Endothelial cell of umbilical vein (primary cell): ENCODE measurements at regions not wholly inside any gene's neighbourhood (a gene's known extent, or its start where the extent isn't known, plus 50 kb on each side); places are given as distances from the start of the nearest gene placed in this dataset.

Experiments used
- BruUV-seq: library from RNA; stranded (reverse); fragments of 400-500 nt; replicated peaks from 2 replicates; lab custom pipeline; 2021; lab: Mats Ljungman, UMichigan
- CTCF ChIA-PET: fragments of 300-600, 350-600 bp; sonication (Branson Sonifier 250); formaldehyde crosslinking; loops from one replicate; lab custom pipeline; 2021; ENCODE audit warnings: antibody characterized with exemption, inconsistent platforms; lab: Charles Lee
- POLR2A ChIA-PET: fragments of 300-600, 350-600 bp; sonication (Branson Sonifier 250); formaldehyde crosslinking; loops from one replicate; lab custom pipeline; 2021; ENCODE audit warnings: antibody characterized with exemption, inconsistent platforms; lab: Charles Lee
- DNase-seq: peaks from one replicate; pipeline ENCODE4 v3.0.0-alpha.2; 2011; ENCODE audit warnings: low read depth, low spot score
- FAIRE-seq: peaks from 2 replicates; lab custom pipeline; 2011; peaks lifted over from hg19 to GRCh38; lab: Jason Lieb, UNC
- H2AFZ ChIP-seq: 2 replicates; pipeline ENCODE4 v1.6.0; 2012; ENCODE audit warnings: low read depth, low read length, control low read depth, inconsistent platforms
- H3K27ac ChIP-seq: 2 replicates; pipeline ENCODE4 v1.5.1; 2011; ENCODE audit warnings: low read depth, mild to moderate bottlenecking, control low read depth, low read length, moderate library complexity; ENCODE audit not compliant: insufficient read depth
- H3K27me3 ChIP-seq, 2 experiments: 2 replicates each; pipeline versions ENCODE4 v1.6.0 to v1.6.1; 2011; ENCODE audit warnings: low read length in 2 of 2, mixed read lengths in 1 of 2; ENCODE audit not compliant: control insufficient read depth in 2 of 2, insufficient read depth in 2 of 2
- H3K36me3 ChIP-seq, 2 experiments: 2 replicates in 1 of 2; 3 replicates in 1 of 2; pipeline ENCODE4 v1.5.1; 2011; ENCODE audit warnings: low read length in 2 of 2, mild to moderate bottlenecking in 1 of 2, moderate library complexity in 1 of 2; ENCODE audit not compliant: control insufficient read depth in 2 of 2, insufficient read depth in 2 of 2; ENCODE audit errors: extremely low read depth in 1 of 2
- H3K4me1 ChIP-seq: 3 replicates; pipeline ENCODE4 v1.5.1; 2011; ENCODE audit warnings: mild to moderate bottlenecking, low read length; ENCODE audit not compliant: control insufficient read depth, insufficient read depth; ENCODE audit errors: extremely low read depth
- H3K4me2 ChIP-seq: 2 replicates; pipeline ENCODE4 v1.6.1; 2011; ENCODE audit warnings: low read length, control low read depth, mixed read lengths; ENCODE audit not compliant: insufficient read depth
- H3K4me3 ChIP-seq, 3 experiments: fragments of 200-600 bp in 1 of 3; sonication (generic), shearing (Covaris generic) in 1 of 3; replicated peaks in 1 of 3; 2 replicates each; pipeline ENCODE4 v1.5.1; 2011 to 2016; ENCODE audit warnings: control low read depth in 3 of 3, low read length in 3 of 3, mild to moderate bottlenecking in 2 of 3, inconsistent platforms in 1 of 3, low read depth in 1 of 3, moderate library complexity in 1 of 3; ENCODE audit not compliant: insufficient read depth in 1 of 3
- H3K79me2 ChIP-seq: 2 replicates; pipeline ENCODE4 v1.6.0; 2012; ENCODE audit warnings: low read length, inconsistent platforms; ENCODE audit not compliant: control insufficient read depth, insufficient read depth
- H3K9ac ChIP-seq: replicated peaks from 2 replicates; pipeline ENCODE3; 2011; ENCODE audit warnings: low read length, control low read depth; ENCODE audit not compliant: insufficient read depth; ENCODE audit errors: extremely low read depth
- H3K9me1 ChIP-seq: replicated peaks from 3 replicates; pipeline ENCODE4 v1.6.0; 2011; ENCODE audit warnings: mild to moderate bottlenecking, low read length; ENCODE audit not compliant: control insufficient read depth, insufficient read depth; ENCODE audit errors: extremely low read depth
- H3K9me3 ChIP-seq: replicated peaks from 2 replicates; pipeline ENCODE4 v1.5.1; 2012; ENCODE audit warnings: low read length, inconsistent platforms; ENCODE audit not compliant: control insufficient read depth, insufficient read depth
- H4K20me1 ChIP-seq: replicated peaks from 2 replicates; pipeline ENCODE3; 2011; ENCODE audit warnings: mild to moderate bottlenecking, low read length; ENCODE audit not compliant: control insufficient read depth, insufficient read depth; ENCODE audit errors: extremely low read depth
- EZH2 ChIP-seq: IDR thresholded peaks from 2 replicates; pipeline ENCODE4 v1.6.1; 2012; ENCODE audit warnings: borderline replicate concordance, low read depth, mild to moderate bottlenecking, moderate library complexity, low read length, inconsistent platforms; ENCODE audit not compliant: severe bottlenecking
- FOS ChIP-seq: IDR thresholded peaks from 2 replicates; pipeline ENCODE4 v1.6.1; 2011; ENCODE audit warnings: mild to moderate bottlenecking, low read length, moderate library complexity, borderline replicate concordance; ENCODE audit not compliant: insufficient read depth
- GATA2 ChIP-seq: IDR thresholded peaks from 2 replicates; pipeline ENCODE4 v1.7.0; 2011; ENCODE audit warnings: low read depth, mild to moderate bottlenecking, moderate library complexity, mixed read lengths, low read length; ENCODE audit not compliant: insufficient read length, insufficient read depth
- JUN ChIP-seq: IDR thresholded peaks from 2 replicates; pipeline ENCODE4 v1.6.1; 2011; ENCODE audit warnings: borderline replicate concordance, low read depth; ENCODE audit not compliant: insufficient read length, insufficient read depth
- MYC ChIP-seq: IDR thresholded peaks from one replicate; pipeline ENCODE4 v1.6.1; 2011; ENCODE audit warnings: mild to moderate bottlenecking, low read depth, low read length
- POLR2A ChIP-seq: IDR thresholded peaks from 2 replicates; pipeline ENCODE4 v1.6.1; 2012; ENCODE audit warnings: low read depth, mild to moderate bottlenecking, control low read depth, low read length
- POLR2AphosphoS5 ChIP-seq: IDR thresholded peaks from 2 replicates; pipeline ENCODE4 v1.6.1; 2012; ENCODE audit warnings: low read depth, mild to moderate bottlenecking, control low read depth, low read length, moderate library complexity; ENCODE audit not compliant: insufficient read depth
- dilution Hi-C: fragments of 300-500 bp; cut with MboI; formaldehyde crosslinking; loops from one replicate; pipeline ENCODE4 v1.15.0; 2019; ENCODE audit warnings: low sequenced_read_pairs; ENCODE audit not compliant: extremely low pct_ligation_motif_present
- intact Hi-C: fragments of 100-400 bp; cut with micrococcal nuclease; formaldehyde crosslinking; loops from one replicate; pipeline ENCODE4 v1.10.0; 2022
- TF ChIP-seq, protein P1 (sequence below): IDR thresholded peaks from 2 replicates; pipeline ENCODE4 v1.6.1; 2011; ENCODE audit not compliant: insufficient read depth, insufficient read length
- TF ChIP-seq, protein P2 (sequence below), 2 donors: IDR thresholded peaks; 1 replicate in 1 of 2; 2 replicates in 1 of 2; pipeline ENCODE4 v1.5.1; 2011; ENCODE audit warnings: low read length in 2 of 2, mild to moderate bottlenecking in 2 of 2, moderate library complexity in 2 of 2, control low read depth in 1 of 2, inconsistent platforms in 1 of 2, low read depth in 1 of 2; ENCODE audit not compliant: insufficient read depth in 1 of 2; ENCODE audit errors: extremely low read depth in 1 of 2

DNA sequence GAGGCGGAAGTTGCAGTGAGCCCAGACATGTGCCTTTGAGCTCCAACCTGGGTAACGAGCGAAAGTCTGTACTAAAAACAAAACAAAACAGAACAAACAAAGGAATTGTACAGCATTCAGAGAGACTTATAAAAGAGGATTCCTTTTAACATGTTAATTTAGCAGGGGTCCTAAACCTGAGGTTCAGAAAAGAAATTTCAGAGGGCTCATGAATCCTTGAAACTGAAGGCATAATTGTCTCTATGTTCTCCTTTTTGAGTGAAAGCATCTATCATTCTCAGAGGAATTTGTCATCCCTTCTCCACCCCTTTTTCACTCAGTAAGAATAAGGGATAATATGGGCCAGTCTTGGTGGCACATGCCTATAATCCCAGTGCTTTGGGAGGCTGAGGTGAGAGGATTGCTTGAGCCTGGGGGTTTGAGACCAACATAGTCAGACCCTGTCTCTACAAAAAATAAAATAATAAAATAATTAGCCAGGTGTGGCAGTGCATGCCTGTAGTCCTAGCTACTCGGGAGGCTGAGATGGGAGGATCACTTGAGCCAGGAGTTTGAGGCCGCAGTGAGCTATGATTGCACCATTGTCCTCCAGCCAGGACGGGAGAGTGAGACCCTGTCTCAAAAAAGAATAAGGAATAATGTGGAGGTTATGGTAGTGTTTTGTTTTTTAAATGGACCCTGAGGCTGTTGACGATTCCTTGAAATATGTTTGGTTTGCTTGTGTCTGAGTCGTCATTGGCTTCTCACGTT is 309.1 kb upstream of the C2CD4B start:
- intact Hi-C loops = no loop called here

More for the DNA sequence above, 309.1 kb upstream of the C2CD4B start:
- no peaks in the 10 kb centered on the region for H3K36me3 ChIP-seq
- FAIRE-seq (no peak), DNase-seq (no peak)
- H3K79me2 ChIP-seq = no peaks in the 10 kb centered on the region
- H2AFZ ChIP-seq = no peak overlapping the region
- dilution Hi-C loops = no loop called here
- no peak overlapping the region for H3K9ac ChIP-seq
- H3K9me3 ChIP-seq = no peaks in the 10 kb centered on the region
- no peaks in the 10 kb centered on the region for H3K27me3 ChIP-seq
- no peak overlapping the region for H3K4me3 ChIP-seq
- no peak overlapping the region for H3K27ac ChIP-seq
- H3K4me1 ChIP-seq = no peaks in the 10 kb centered on the region
- no peak for TF ChIP-seq JUN
- TF ChIP-seq FOS = no peak
- TF ChIP-seq GATA2 = no peak
- TF ChIP-seq POLR2A = no peak
- TF ChIP-seq MYC = no peak
- TF ChIP-seq EZH2 = no peak
- TF ChIP-seq, protein P1, sequence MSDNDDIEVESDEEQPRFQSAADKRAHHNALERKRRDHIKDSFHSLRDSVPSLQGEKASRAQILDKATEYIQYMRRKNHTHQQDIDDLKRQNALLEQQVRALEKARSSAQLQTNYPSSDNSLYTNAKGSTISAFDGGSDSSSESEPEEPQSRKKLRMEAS = no peak
- no peak for TF ChIP-seq POLR2AphosphoS5
- TF ChIP-seq, protein P2, sequence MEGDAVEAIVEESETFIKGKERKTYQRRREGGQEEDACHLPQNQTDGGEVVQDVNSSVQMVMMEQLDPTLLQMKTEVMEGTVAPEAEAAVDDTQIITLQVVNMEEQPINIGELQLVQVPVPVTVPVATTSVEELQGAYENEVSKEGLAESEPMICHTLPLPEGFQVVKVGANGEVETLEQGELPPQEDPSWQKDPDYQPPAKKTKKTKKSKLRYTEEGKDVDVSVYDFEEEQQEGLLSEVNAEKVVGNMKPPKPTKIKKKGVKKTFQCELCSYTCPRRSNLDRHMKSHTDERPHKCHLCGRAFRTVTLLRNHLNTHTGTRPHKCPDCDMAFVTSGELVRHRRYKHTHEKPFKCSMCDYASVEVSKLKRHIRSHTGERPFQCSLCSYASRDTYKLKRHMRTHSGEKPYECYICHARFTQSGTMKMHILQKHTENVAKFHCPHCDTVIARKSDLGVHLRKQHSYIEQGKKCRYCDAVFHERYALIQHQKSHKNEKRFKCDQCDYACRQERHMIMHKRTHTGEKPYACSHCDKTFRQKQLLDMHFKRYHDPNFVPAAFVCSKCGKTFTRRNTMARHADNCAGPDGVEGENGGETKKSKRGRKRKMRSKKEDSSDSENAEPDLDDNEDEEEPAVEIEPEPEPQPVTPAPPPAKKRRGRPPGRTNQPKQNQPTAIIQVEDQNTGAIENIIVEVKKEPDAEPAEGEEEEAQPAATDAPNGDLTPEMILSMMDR (IDR thresholded peaks at IDR 0.05; ENCODE audit: extremely low read depth in 1 of 2, insufficient read depth in 1 of 2, low read depth in 1 of 2, low read length in 2 of 2) = no peak
- no TSS peak for BruUV-seq
- no peak overlapping the region for H3K4me2 ChIP-seq
- ChIA-PET POLR2A (no interaction called here), CTCF (no interaction called here)
- H4K20me1 ChIP-seq = no peaks in the 10 kb centered on the region
- H3K9me1 ChIP-seq = no peaks in the 10 kb centered on the region
